T-cell (primary cell): ENCODE measurements at regions not wholly inside any gene's neighbourhood (a gene's known extent, or its start where the extent isn't known, plus 50 kb on each side); places are given as distances from the start of the nearest gene placed in this dataset.

ENCODE experiments used
- ATAC-seq, 4 experiments: fragments of 200-7000 bp in 3 of 4; fragments of 150-1000 bp in 1 of 4; cut with Tn5 transposase; replicated peaks in 1 of 4; 1 replicate in 3 of 4; 2 replicates in 1 of 4; pipeline ENCODE4 v1.10.0; 2021; ENCODE audit warnings: moderate library complexity in 3 of 4, mild to moderate bottlenecking in 2 of 4, moderate number of reproducible peaks in 1 of 4
- CTCF ChIA-PET, 2 donors: fragments of 300-600 bp; sonication (Branson Sonifier 250); formaldehyde crosslinking; loops; one replicate each; lab custom pipeline; 2022; ENCODE audit warnings: antibody characterized with exemption in 2 of 2; lab: Charles Lee
- POLR2A ChIA-PET, 2 donors: fragments of 300-600 bp; sonication (Branson Sonifier 250); formaldehyde crosslinking; loops; one replicate each; lab custom pipeline; 2022; ENCODE audit warnings: antibody characterized with exemption in 2 of 2; lab: Charles Lee
- DNase-seq, 35 experiments: peaks; one replicate each; pipeline versions ENCODE4 v3.0.0 to v3.0.0-alpha.2; 2013 to 2023
- H3K27ac ChIP-seq: one replicate; pipeline ENCODE4 v1.5.1; 2013; ENCODE audit warnings: low read length
- H3K27me3 ChIP-seq, 2 experiments: replicated peaks in 1 of 2; 1 replicate in 1 of 2; 2 replicates in 1 of 2; pipeline versions ENCODE4 v1.6.1 to v1.7.0; 2013; ENCODE audit warnings: low read length in 1 of 2, mixed read lengths in 1 of 2; ENCODE audit not compliant: control insufficient read depth in 2 of 2, insufficient read depth in 2 of 2; ENCODE audit errors: extremely low read depth in 1 of 2
- H3K36me3 ChIP-seq, 2 donors: 1 replicate in 1 of 2; 2 replicates in 1 of 2; pipeline versions ENCODE4 v1.6.1 to v1.7.0; 2013; ENCODE audit warnings: low read length in 1 of 2; ENCODE audit not compliant: control insufficient read depth in 2 of 2, insufficient read depth in 1 of 2; ENCODE audit errors: extremely low read depth in 1 of 2
- H3K4me1 ChIP-seq, 2 experiments: 1 replicate in 1 of 2; 2 replicates in 1 of 2; pipeline versions ENCODE4 v1.6.1 to v1.7.0; 2013; ENCODE audit warnings: low read length in 2 of 2, mixed read lengths in 1 of 2; ENCODE audit not compliant: insufficient read depth in 2 of 2, control insufficient read depth in 1 of 2; ENCODE audit errors: extremely low read depth in 1 of 2
- H3K4me3 ChIP-seq, 2 donors: 1 replicate in 1 of 2; 2 replicates in 1 of 2; pipeline versions ENCODE4 v1.5.1 to v1.7.0; 2013; ENCODE audit warnings: mild to moderate bottlenecking in 2 of 2, low read length in 1 of 2, moderate library complexity in 1 of 2; ENCODE audit not compliant: control insufficient read depth in 1 of 2; ENCODE audit errors: extremely low read depth in 1 of 2
- H3K9me3 ChIP-seq: 2 replicates; pipeline ENCODE4 v1.7.0; 2013
- H3K27ac Mint-ChIP-seq, 2 donors: one replicate each; pipeline ENCODE4 v1.8.0; 2020 to 2021; ENCODE audit warnings: mild to moderate bottlenecking in 2 of 2, mixed read lengths in 2 of 2
- H3K27me3 Mint-ChIP-seq, 2 donors: one replicate each; pipeline ENCODE4 v1.8.0; 2021 to 2022; ENCODE audit warnings: mixed read lengths in 2 of 2
- H3K36me3 Mint-ChIP-seq: one replicate; pipeline ENCODE4 v1.8.0; 2021; ENCODE audit warnings: mixed read lengths
- H3K4me1 Mint-ChIP-seq, 3 donors: one replicate each; pipeline ENCODE4 v1.8.0; 2020 to 2022; ENCODE audit warnings: mixed read lengths in 3 of 3, mild to moderate bottlenecking in 1 of 3
- H3K4me3 Mint-ChIP-seq, 3 donors: one replicate each; pipeline ENCODE4 v1.8.0; 2020 to 2022; ENCODE audit warnings: mild to moderate bottlenecking in 3 of 3, mixed read lengths in 3 of 3, moderate library complexity in 3 of 3
- H3K9me3 Mint-ChIP-seq, 3 donors: one replicate each; pipeline ENCODE4 v1.8.0; 2020 to 2022; ENCODE audit warnings: mixed read lengths in 3 of 3
- WGBS: methylation state at CpG from one replicate; pipeline ENCODE4 v1.1.5; 2013; ENCODE audit warnings: missing lambda C conversion rate; ENCODE audit not compliant: insufficient coverage; 5-methylcytosine and 5-hydroxymethylcytosine counted together

- ATAC-seq (no peak), DNase-seq (no peak)
- CTCF ChIA-PET = no interaction called here
- no peaks in the 10 kb centered on the region for H3K4me1 Mint-ChIP-seq
- Histone ChIP-seq H3K9me3 (no peaks in the 10 kb centered on the region), H3K4me1 (no peaks in the 10 kb centered on the region), H3K4me3 (no peak overlapping the region), H3K27me3 (no peaks in the 10 kb centered on the region), H3K27ac (no peak overlapping the region), H3K36me3 (no peaks in the 10 kb centered on the region)
- peaks cover 4 to 10% (median 8%) of the 10 kb centered on the region in 3 donors for H3K9me3 Mint-ChIP-seq
- no peak overlapping the region for H3K27ac Mint-ChIP-seq
- no peak overlapping the region for H3K4me3 Mint-ChIP-seq
- no peaks in the 10 kb centered on the region for H3K27me3 Mint-ChIP-seq
- WGBS = no CpG with 5 or more reads among the region's 1 CpG
- no peaks in the 10 kb centered on the region for H3K36me3 Mint-ChIP-seq
- POLR2A ChIA-PET = no interaction called here
Measured at GRCh38 chr5:120901199-120901598, 437.1 kb downstream of the PRR16 start.

- WGBS = no CpG with 5 or more reads among the region's 1 CpG
Measured at GRCh38 chr5:120907953-120908352, 443.9 kb downstream of the PRR16 start.

GRCh38 chr5:120910629-120911028 is 446.5 kb downstream of the PRR16 start:
- H3K4me1 Mint-ChIP-seq = no peaks in the 10 kb centered on the region
- peaks cover 4 to 8% (median 6%) of the 10 kb centered on the region in 3 donors for H3K9me3 Mint-ChIP-seq
- no peak overlapping the region for H3K4me3 Mint-ChIP-seq
- no peak overlapping the region for H3K27ac Mint-ChIP-seq
- no peak overlapping the region for H3K4me3 ChIP-seq
- H3K9me3 ChIP-seq = no peaks in the 10 kb centered on the region
- no peaks in the 10 kb centered on the region for H3K36me3 Mint-ChIP-seq
- H3K27me3 ChIP-seq = no peaks in the 10 kb centered on the region
- no peaks in the 10 kb centered on the region for H3K4me1 ChIP-seq
- no peaks in the 10 kb centered on the region for H3K36me3 ChIP-seq
- POLR2A ChIA-PET = no interaction called here
- no peaks in the 10 kb centered on the region for H3K27me3 Mint-ChIP-seq
- WGBS = 57% methylated on average over 1 of the region's 1 CpG
- no peak overlapping the region for H3K27ac ChIP-seq
- no peak for DNase-seq
- CTCF ChIA-PET = no interaction called here
- no peak for ATAC-seq

More at GRCh38 chr5:120907953-120908352, 443.9 kb downstream of the PRR16 start:
- no peak overlapping the region for H3K27ac ChIP-seq
- H3K27me3 ChIP-seq = no peaks in the 10 kb centered on the region
- ChIA-PET CTCF (no interaction called here), POLR2A (no interaction called here)
- H3K36me3 Mint-ChIP-seq = no peaks in the 10 kb centered on the region
- H3K4me1 Mint-ChIP-seq = no peaks in the 10 kb centered on the region
- H3K27ac Mint-ChIP-seq = no peak overlapping the region
- H3K36me3 ChIP-seq = no peaks in the 10 kb centered on the region
- ATAC-seq (no peak), DNase-seq (no peak)
- H3K4me1 ChIP-seq = no peaks in the 10 kb centered on the region
- H3K9me3 Mint-ChIP-seq = peaks cover 8 to 16% (median 13%) of the 10 kb centered on the region in 3 donors
- H3K9me3 ChIP-seq = no peaks in the 10 kb centered on the region
- H3K4me3 Mint-ChIP-seq = no peak overlapping the region
- no peaks in the 10 kb centered on the region for H3K27me3 Mint-ChIP-seq
- no peak overlapping the region for H3K4me3 ChIP-seq

GRCh38 chr5:120913396-120913795 is 449.3 kb downstream of the PRR16 start:
- ATAC-seq = no peak
- Histone ChIP-seq H3K27ac (no peak overlapping the region), H3K27me3 (no peaks in the 10 kb centered on the region), H3K4me1 (no peaks in the 10 kb centered on the region), H3K9me3 (no peaks in the 10 kb centered on the region), H3K4me3 (no peak overlapping the region), H3K36me3 (no peaks in the 10 kb centered on the region)
- Mint-ChIP-seq H3K36me3 (no peaks in the 10 kb centered on the region), H3K27me3 (no peaks in the 10 kb centered on the region), H3K4me3 (no peak overlapping the region), H3K4me1 (no peaks in the 10 kb centered on the region), H3K27ac (no peak overlapping the region), H3K9me3 (peaks cover 4 to 8% (median 6%) of the 10 kb centered on the region in 3 donors)
- 71% methylated on average over 1 of the region's 2 CpGs for WGBS
- no peak for DNase-seq
- CTCF ChIA-PET = no interaction called here
- POLR2A ChIA-PET = no interaction called here

GRCh38 chr5:120917214-120917758 is 453.2 kb downstream of the PRR16 start:
- no peak overlapping the region for H3K27ac ChIP-seq
- no peaks in the 10 kb centered on the region for H3K9me3 ChIP-seq
- CTCF ChIA-PET = interaction anchor here in 1 of 2 donors (0.6 kb wide), 1 partner anchor 803 kb away, joined by 3 read pairs; no protein-coding TSS in a partner anchor
- POLR2A ChIA-PET = no interaction called here
- Mint-ChIP-seq H3K4me1 (no peaks in the 10 kb centered on the region), H3K36me3 (no peaks in the 10 kb centered on the region), H3K9me3 (peaks cover 3 to 4% (median 4%) of the 10 kb centered on the region in 3 donors), H3K27ac (no peak overlapping the region), H3K4me3 (no peak overlapping the region), H3K27me3 (no peaks in the 10 kb centered on the region)
- H3K4me1 ChIP-seq = no peaks in the 10 kb centered on the region
- no peak overlapping the region for H3K4me3 ChIP-seq
- no peaks in the 10 kb centered on the region for H3K36me3 ChIP-seq
- H3K27me3 ChIP-seq = no peaks in the 10 kb centered on the region
- no peak for ATAC-seq
- WGBS = no CpG with 5 or more reads among the region's 1 CpG
- DNase-seq = no peak

- no peak overlapping the region for H3K27ac Mint-ChIP-seq
- H3K27ac ChIP-seq = no peak overlapping the region
- H3K4me1 ChIP-seq = no peaks in the 10 kb centered on the region
- H3K36me3 Mint-ChIP-seq = no peaks in the 10 kb centered on the region
- no peak for ATAC-seq
- H3K9me3 ChIP-seq = no peaks in the 10 kb centered on the region
- peaks cover 3 to 6% (median 4%) of the 10 kb centered on the region in 3 donors for H3K9me3 Mint-ChIP-seq
- no peak overlapping the region for H3K4me3 ChIP-seq
- no peaks in the 10 kb centered on the region for H3K36me3 ChIP-seq
- H3K4me3 Mint-ChIP-seq = no peak overlapping the region
- CTCF ChIA-PET = no interaction called here
- no peak for DNase-seq
- no peaks in the 10 kb centered on the region for H3K27me3 Mint-ChIP-seq
- WGBS = no CpG with 5 or more reads among the region's 2 CpGs
- H3K4me1 Mint-ChIP-seq = no peaks in the 10 kb centered on the region
- no peaks in the 10 kb centered on the region for H3K27me3 ChIP-seq
- POLR2A ChIA-PET = no interaction called here
Measured at GRCh38 chr5:120919017-120919416, 454.9 kb downstream of the PRR16 start.

GRCh38 chr5:120923026-120923425 is 458.9 kb downstream of the PRR16 start:
- no peaks in the 10 kb centered on the region for H3K36me3 ChIP-seq
- DNase-seq (no peak), ATAC-seq (no peak)
- no peak overlapping the region for H3K4me3 Mint-ChIP-seq
- CTCF ChIA-PET = no interaction called here
- H3K4me1 Mint-ChIP-seq = no peaks in the 10 kb centered on the region
- no peaks in the 10 kb centered on the region for H3K9me3 ChIP-seq
- H3K27me3 ChIP-seq = no peaks in the 10 kb centered on the region
- no peak overlapping the region for H3K27ac ChIP-seq
- H3K27ac Mint-ChIP-seq = no peak overlapping the region
- H3K4me3 ChIP-seq = no peak overlapping the region
- peaks cover 1 to 10% (median 3%) of the 10 kb centered on the region in 3 donors for H3K9me3 Mint-ChIP-seq
- H3K27me3 Mint-ChIP-seq = no peaks in the 10 kb centered on the region
- no peaks in the 10 kb centered on the region for H3K4me1 ChIP-seq
- no CpG with 5 or more reads among the region's 3 CpGs for WGBS
- POLR2A ChIA-PET = no interaction called here
- no peaks in the 10 kb centered on the region for H3K36me3 Mint-ChIP-seq
